Endothelial cell of umbilical vein (primary cell): ENCODE measurements at regions not wholly inside any gene's neighbourhood (a gene's known extent, or its start where the extent isn't known, plus 50 kb on each side); places are given as distances from the start of the nearest gene placed in this dataset.

ENCODE experiments used
- BruUV-seq: library from RNA; stranded (reverse); fragments of 400-500 nt; replicated peaks from 2 replicates; lab custom pipeline; 2021; lab: Mats Ljungman, UMichigan
- CTCF ChIA-PET: fragments of 300-600, 350-600 bp; sonication (Branson Sonifier 250); formaldehyde crosslinking; loops from one replicate; lab custom pipeline; 2021; ENCODE audit warnings: antibody characterized with exemption, inconsistent platforms; lab: Charles Lee
- POLR2A ChIA-PET: fragments of 300-600, 350-600 bp; sonication (Branson Sonifier 250); formaldehyde crosslinking; loops from one replicate; lab custom pipeline; 2021; ENCODE audit warnings: antibody characterized with exemption, inconsistent platforms; lab: Charles Lee
- DNase-seq: peaks from one replicate; pipeline ENCODE4 v3.0.0-alpha.2; 2011; ENCODE audit warnings: low read depth, low spot score
- FAIRE-seq: peaks from 2 replicates; lab custom pipeline; 2011; peaks lifted over from hg19 to GRCh38; lab: Jason Lieb, UNC
- H2AFZ ChIP-seq: 2 replicates; pipeline ENCODE4 v1.6.0; 2012; ENCODE audit warnings: low read depth, low read length, control low read depth, inconsistent platforms
- H3K27ac ChIP-seq: 2 replicates; pipeline ENCODE4 v1.5.1; 2011; ENCODE audit warnings: low read depth, mild to moderate bottlenecking, control low read depth, low read length, moderate library complexity; ENCODE audit not compliant: insufficient read depth
- H3K27me3 ChIP-seq, 2 experiments: 2 replicates each; pipeline versions ENCODE4 v1.6.0 to v1.6.1; 2011; ENCODE audit warnings: low read length in 2 of 2, mixed read lengths in 1 of 2; ENCODE audit not compliant: control insufficient read depth in 2 of 2, insufficient read depth in 2 of 2
- H3K36me3 ChIP-seq, 2 experiments: 2 replicates in 1 of 2; 3 replicates in 1 of 2; pipeline ENCODE4 v1.5.1; 2011; ENCODE audit warnings: low read length in 2 of 2, mild to moderate bottlenecking in 1 of 2, moderate library complexity in 1 of 2; ENCODE audit not compliant: control insufficient read depth in 2 of 2, insufficient read depth in 2 of 2; ENCODE audit errors: extremely low read depth in 1 of 2
- H3K4me1 ChIP-seq: 3 replicates; pipeline ENCODE4 v1.5.1; 2011; ENCODE audit warnings: mild to moderate bottlenecking, low read length; ENCODE audit not compliant: control insufficient read depth, insufficient read depth; ENCODE audit errors: extremely low read depth
- H3K4me2 ChIP-seq: 2 replicates; pipeline ENCODE4 v1.6.1; 2011; ENCODE audit warnings: low read length, control low read depth, mixed read lengths; ENCODE audit not compliant: insufficient read depth
- H3K4me3 ChIP-seq, 3 experiments: fragments of 200-600 bp in 1 of 3; sonication (generic), shearing (Covaris generic) in 1 of 3; replicated peaks in 1 of 3; 2 replicates each; pipeline ENCODE4 v1.5.1; 2011 to 2016; ENCODE audit warnings: control low read depth in 3 of 3, low read length in 3 of 3, mild to moderate bottlenecking in 2 of 3, inconsistent platforms in 1 of 3, low read depth in 1 of 3, moderate library complexity in 1 of 3; ENCODE audit not compliant: insufficient read depth in 1 of 3
- H3K79me2 ChIP-seq: 2 replicates; pipeline ENCODE4 v1.6.0; 2012; ENCODE audit warnings: low read length, inconsistent platforms; ENCODE audit not compliant: control insufficient read depth, insufficient read depth
- H3K9ac ChIP-seq: replicated peaks from 2 replicates; pipeline ENCODE3; 2011; ENCODE audit warnings: low read length, control low read depth; ENCODE audit not compliant: insufficient read depth; ENCODE audit errors: extremely low read depth
- H3K9me1 ChIP-seq: replicated peaks from 3 replicates; pipeline ENCODE4 v1.6.0; 2011; ENCODE audit warnings: mild to moderate bottlenecking, low read length; ENCODE audit not compliant: control insufficient read depth, insufficient read depth; ENCODE audit errors: extremely low read depth
- H3K9me3 ChIP-seq: replicated peaks from 2 replicates; pipeline ENCODE4 v1.5.1; 2012; ENCODE audit warnings: low read length, inconsistent platforms; ENCODE audit not compliant: control insufficient read depth, insufficient read depth
- H4K20me1 ChIP-seq: replicated peaks from 2 replicates; pipeline ENCODE3; 2011; ENCODE audit warnings: mild to moderate bottlenecking, low read length; ENCODE audit not compliant: control insufficient read depth, insufficient read depth; ENCODE audit errors: extremely low read depth
- EZH2 ChIP-seq: IDR thresholded peaks from 2 replicates; pipeline ENCODE4 v1.6.1; 2012; ENCODE audit warnings: borderline replicate concordance, low read depth, mild to moderate bottlenecking, moderate library complexity, low read length, inconsistent platforms; ENCODE audit not compliant: severe bottlenecking
- FOS ChIP-seq: IDR thresholded peaks from 2 replicates; pipeline ENCODE4 v1.6.1; 2011; ENCODE audit warnings: mild to moderate bottlenecking, low read length, moderate library complexity, borderline replicate concordance; ENCODE audit not compliant: insufficient read depth
- JUN ChIP-seq: IDR thresholded peaks from 2 replicates; pipeline ENCODE4 v1.6.1; 2011; ENCODE audit warnings: borderline replicate concordance, low read depth; ENCODE audit not compliant: insufficient read length, insufficient read depth
- MAX ChIP-seq: IDR thresholded peaks from 2 replicates; pipeline ENCODE4 v1.6.1; 2011; ENCODE audit not compliant: insufficient read depth, insufficient read length
- POLR2A ChIP-seq: IDR thresholded peaks from 2 replicates; pipeline ENCODE4 v1.6.1; 2012; ENCODE audit warnings: low read depth, mild to moderate bottlenecking, control low read depth, low read length
- dilution Hi-C: fragments of 300-500 bp; cut with MboI; formaldehyde crosslinking; loops from one replicate; pipeline ENCODE4 v1.15.0; 2019; ENCODE audit warnings: low sequenced_read_pairs; ENCODE audit not compliant: extremely low pct_ligation_motif_present
- intact Hi-C: fragments of 100-400 bp; cut with micrococcal nuclease; formaldehyde crosslinking; loops from one replicate; pipeline ENCODE4 v1.10.0; 2022

DNA sequence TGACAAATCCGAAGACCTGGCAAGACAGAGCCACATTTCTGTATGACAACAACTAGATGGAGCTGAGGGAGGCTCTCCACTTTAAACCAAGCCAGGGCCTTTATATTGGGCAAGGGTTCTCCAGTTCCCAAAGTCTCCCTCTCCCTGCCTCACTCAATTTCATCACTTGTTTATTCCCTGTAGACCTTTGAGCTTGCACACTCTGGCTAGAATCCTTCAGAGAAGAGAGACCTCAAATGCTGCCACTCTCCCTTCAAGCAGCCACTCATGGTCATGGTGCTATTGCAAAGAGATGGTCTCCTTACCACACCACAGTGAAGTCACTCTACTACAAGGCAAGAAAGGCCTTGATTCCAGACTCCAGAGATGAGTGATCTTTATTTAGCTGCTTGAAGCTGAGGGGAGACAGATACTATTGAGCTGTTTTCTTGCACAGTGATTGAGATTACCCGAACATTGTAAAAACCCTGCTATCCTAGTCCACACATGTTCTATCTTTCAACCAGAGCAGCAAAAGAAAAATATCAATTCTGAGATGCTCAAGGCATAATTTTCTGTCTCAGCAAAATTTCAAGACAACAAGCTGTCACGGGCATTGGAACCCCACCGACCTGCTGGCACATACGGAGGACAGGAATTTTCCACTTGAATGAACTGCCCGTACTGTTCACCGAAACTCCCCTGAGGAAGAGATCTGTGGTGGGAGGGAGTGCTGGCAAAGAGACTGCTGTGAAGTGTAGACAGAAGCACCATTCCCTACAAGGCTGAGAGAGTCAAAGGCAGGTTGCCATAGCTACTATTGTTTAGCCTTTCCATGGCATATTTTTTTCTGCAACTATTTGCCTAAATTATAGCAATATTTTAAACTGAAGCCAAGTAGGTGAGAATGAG is 81.1 kb downstream of the CDO1 start:
- no peak overlapping the region for H3K9ac ChIP-seq
- dilution Hi-C loops (no loop called here), intact Hi-C loops (no loop called here)
- H3K4me1 ChIP-seq: no peaks in the 10 kb centered on the region
- H3K27me3 ChIP-seq: peaks cover 6 to 10% of the 10 kb centered on the region in 2 experiments
- H3K9me1 ChIP-seq: no peaks in the 10 kb centered on the region
- FAIRE-seq (no peak), DNase-seq (no peak)
- no peak overlapping the region for H3K4me2 ChIP-seq
- POLR2A ChIA-PET: no interaction called here
- no peaks in the 10 kb centered on the region for H3K9me3 ChIP-seq
- no peaks in the 10 kb centered on the region for H3K79me2 ChIP-seq
- H3K4me3 ChIP-seq: no peak overlapping the region
- BruUV-seq: no TSS peak
- no peak overlapping the region for H3K27ac ChIP-seq
- TF ChIP-seq FOS: no peak
- TF ChIP-seq MAX: no peak
- TF ChIP-seq EZH2: no peak
- no peaks in the 10 kb centered on the region for H4K20me1 ChIP-seq
- no peak overlapping the region for H2AFZ ChIP-seq
- no peaks in the 10 kb centered on the region for H3K36me3 ChIP-seq
- CTCF ChIA-PET: interaction anchor here (0.7 kb wide), 1 partner anchor 94 kb away, joined by 3 read pairs; no protein-coding TSS in a partner anchor

- Histone ChIP-seq H3K9me1 (no peaks in the 10 kb centered on the region), H2AFZ (no peak overlapping the region), H4K20me1 (no peaks in the 10 kb centered on the region), H3K4me1 (no peaks in the 10 kb centered on the region), H3K36me3 (no peaks in the 10 kb centered on the region), H3K9me3 (no peaks in the 10 kb centered on the region), H3K27me3 (peaks cover 6 to 10% of the 10 kb centered on the region in 2 experiments), H3K79me2 (no peaks in the 10 kb centered on the region), H3K27ac (no peak overlapping the region), H3K9ac (no peak overlapping the region), H3K4me3 (no peak overlapping the region), H3K4me2 (no peak overlapping the region)
- intact Hi-C loops: no loop called here
- ChIA-PET CTCF (no interaction called here), POLR2A (no interaction called here)
- dilution Hi-C loops: no loop called here
- no TSS peak for BruUV-seq
- DNase-seq (no peak), FAIRE-seq (no peak)
- TF ChIP-seq JUN (no peak), POLR2A (no peak), FOS (no peak), EZH2 (no peak)
Observed at GRCh38 chr5:115733607-115734006, 82.9 kb downstream of the CDO1 start.
